GM19395 (cell line): ENCODE measurements at regions not wholly inside any gene's neighbourhood (a gene's known extent, or its start where the extent isn't known, plus 50 kb on each side); places are given as distances from the start of the nearest gene placed in this dataset.

ENCODE experiments used
- ATAC-seq: cut with Tn5 transposase; IDR thresholded peaks from one replicate; pipeline ENCODE4 v1.9.1; 2021; ENCODE audit warnings: mild to moderate bottlenecking, moderate library complexity; ENCODE audit not compliant: unreplicated experiment

GRCh38 chr6:22621701-22622100 lies 52.3 kb downstream of the HDGFL1 start:
- ATAC-seq, result no peak

DNA sequence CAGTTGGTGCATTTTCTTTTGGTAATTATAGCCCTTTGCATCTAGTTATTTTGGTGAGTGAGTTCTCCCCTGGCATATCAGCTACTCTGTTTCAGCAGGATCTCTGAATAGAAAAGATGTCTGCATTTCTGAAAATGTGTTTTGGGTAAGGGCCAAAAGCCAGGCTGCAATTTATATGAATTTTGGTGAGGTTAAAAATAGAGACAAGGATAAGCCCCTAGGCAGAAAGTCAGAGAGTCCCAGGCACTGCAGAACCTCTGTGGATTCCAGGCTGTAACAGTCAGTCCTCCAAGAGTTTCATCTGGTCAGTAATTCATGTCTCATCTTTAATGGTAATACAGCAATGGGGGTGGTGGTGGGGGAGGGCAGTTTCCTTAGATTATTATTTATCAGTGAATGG lies 53.0 kb downstream of the HDGFL1 start:
- no peak for ATAC-seq

DNA sequence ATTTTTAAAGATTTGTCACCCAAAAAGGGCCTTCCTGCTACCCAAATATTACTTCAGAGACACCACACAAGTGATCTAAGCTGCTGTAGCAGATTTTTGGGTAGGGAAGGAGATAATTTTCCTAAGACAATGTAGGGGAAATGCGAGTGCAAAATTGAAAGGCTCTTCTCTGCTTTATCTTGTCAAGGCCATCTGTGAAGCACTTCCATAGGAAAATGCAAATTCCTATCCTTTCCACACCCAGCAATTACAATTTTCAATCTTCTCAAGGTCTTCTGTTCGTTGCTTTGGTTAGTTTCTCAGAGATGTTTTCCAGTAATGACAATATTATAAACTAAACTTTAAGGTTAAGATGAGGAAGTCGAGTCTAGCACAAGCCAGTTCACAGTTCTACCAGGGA lies 53.4 kb downstream of the HDGFL1 start:
- no peak for ATAC-seq

DNA sequence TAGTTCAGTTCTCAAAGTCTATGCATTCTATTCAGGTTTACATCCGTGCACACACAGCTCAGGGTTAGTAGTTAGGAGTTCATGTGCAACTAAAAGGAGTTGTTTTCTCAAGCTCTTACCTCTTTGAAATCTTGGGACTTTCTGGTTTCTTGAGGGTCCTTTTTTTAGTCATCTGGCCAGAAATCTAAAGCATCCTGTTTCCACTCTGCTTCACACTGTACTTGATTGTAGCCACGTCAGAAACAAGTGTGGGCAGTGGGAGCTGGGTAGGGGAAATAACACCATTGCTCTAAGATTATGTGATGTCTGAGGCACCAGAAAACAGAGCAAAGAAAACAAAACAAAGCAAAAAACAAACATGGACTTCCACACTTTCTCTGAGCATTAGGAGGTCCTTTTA lies 58.3 kb downstream of the HDGFL1 start:
- no peak for ATAC-seq

DNA sequence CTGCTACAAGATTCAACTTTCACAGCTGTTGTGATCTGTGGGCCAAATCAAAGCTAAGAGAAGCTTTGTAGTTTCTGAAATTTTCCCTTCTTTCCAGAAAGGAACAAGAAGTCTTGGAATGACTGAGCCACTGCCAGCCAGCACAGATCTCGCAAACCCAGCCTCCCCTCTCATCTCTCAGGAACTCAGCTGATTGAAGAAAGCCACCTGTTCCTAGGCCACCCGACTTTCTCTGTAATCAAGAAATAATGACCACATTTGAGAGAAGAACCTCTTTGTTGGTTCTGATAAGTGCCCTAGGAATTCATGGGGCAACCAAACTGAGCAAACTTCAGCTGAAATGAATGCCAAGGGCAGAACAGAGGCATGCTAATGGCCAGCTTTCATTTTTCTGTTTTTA lies 61.7 kb downstream of the HDGFL1 start:
- no peak for ATAC-seq

GRCh38 chr6:22632581-22633145 lies 63.3 kb downstream of the HDGFL1 start:
- ATAC-seq, result no peak

GRCh38 chr6:22636452-22636851 lies 67.1 kb downstream of the HDGFL1 start:
- ATAC-seq, result no peak

- ATAC-seq, result no peak
Observed at GRCh38 chr6:22637782-22638181, 68.4 kb downstream of the HDGFL1 start.

GRCh38 chr6:22638320-22638719 lies 69.0 kb downstream of the HDGFL1 start:
- no peak for ATAC-seq

GRCh38 chr6:22642254-22642653 lies 72.9 kb downstream of the HDGFL1 start:
- no peak for ATAC-seq

GRCh38 chr6:22643780-22644179 lies 74.4 kb downstream of the HDGFL1 start:
- no peak for ATAC-seq

DNA sequence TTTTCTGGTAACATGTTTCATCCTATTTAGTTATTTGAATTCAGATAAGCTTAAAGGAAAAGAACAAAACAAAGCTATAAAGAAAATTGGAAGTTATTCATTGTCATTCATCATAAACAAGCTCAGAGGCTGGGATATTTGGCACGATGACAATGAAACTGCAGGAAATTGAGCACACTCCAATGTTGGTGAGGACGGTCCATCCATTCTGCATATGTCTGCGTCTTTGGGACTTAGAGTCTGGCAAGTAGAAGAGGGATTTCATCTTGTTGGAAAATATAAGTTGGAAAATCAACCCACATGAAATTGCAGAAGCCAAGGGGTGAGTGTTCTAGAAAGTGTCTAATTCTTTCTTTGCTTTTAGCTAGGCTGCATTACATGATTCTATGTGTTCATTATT lies 78.4 kb downstream of the HDGFL1 start:
- ATAC-seq, result no peak

- ATAC-seq, result no peak
Observed at GRCh38 chr6:22651731-22652130, 82.4 kb downstream of the HDGFL1 start.

DNA sequence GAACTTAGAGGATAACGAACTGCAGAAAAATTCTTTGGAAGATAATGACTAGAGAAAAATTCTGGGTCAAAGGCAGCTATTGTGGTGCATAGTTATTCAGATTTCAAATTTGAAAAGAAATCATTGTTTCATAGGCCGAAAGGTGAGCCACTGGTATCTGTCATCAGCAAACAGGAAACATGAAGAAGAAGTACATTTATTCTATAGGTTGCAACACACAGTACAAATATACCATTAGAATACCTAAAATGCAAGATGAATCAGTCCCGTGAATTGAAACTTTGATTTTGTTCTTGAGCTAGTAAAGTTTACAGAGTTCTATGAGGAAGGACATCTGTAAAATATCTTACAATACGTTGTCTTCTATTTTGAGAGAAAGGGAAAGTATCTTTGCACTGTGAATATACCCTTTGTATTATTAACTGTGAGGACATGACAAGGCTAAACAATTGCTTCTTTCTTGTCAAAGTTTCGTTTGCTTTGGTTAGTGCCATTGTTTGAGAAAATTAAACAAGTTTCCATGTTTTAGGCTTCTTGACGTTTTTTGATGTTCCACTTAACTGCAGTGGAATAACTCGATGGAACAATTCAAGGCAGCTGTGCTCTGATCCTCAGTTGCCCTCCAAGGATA lies 84.7 kb downstream of the HDGFL1 start:
- ATAC-seq, result no peak

DNA sequence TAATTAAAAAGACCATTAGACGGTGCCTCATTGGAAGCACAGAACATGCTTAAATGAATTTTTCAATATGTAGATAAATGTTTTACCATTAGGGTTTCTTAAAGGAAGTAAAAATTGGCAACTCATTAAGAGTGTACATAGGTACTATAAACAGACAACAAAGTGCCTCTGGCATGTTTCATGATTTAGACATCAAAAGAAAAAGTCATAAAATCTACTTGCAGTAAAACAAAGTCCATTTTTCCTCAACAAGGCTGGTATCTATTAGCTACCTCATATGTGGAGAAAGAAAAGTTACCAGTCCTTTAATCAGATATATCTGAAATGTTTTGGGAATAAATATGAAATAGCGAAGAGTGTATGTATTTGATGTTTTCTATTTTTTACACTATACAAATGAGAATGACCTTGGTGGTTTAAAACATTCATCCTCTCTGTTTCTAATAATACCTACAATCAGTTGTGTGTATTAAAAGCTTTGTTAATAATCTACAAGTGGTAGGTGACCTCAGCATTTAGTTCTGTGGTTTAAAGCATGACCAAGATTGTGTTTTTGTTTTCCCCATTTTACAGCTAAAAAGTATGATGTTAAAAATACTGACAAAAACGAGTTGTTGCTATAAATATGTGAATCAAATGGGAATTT lies 87.5 kb downstream of the HDGFL1 start:
- ATAC-seq, result peak; percentile 87

DNA sequence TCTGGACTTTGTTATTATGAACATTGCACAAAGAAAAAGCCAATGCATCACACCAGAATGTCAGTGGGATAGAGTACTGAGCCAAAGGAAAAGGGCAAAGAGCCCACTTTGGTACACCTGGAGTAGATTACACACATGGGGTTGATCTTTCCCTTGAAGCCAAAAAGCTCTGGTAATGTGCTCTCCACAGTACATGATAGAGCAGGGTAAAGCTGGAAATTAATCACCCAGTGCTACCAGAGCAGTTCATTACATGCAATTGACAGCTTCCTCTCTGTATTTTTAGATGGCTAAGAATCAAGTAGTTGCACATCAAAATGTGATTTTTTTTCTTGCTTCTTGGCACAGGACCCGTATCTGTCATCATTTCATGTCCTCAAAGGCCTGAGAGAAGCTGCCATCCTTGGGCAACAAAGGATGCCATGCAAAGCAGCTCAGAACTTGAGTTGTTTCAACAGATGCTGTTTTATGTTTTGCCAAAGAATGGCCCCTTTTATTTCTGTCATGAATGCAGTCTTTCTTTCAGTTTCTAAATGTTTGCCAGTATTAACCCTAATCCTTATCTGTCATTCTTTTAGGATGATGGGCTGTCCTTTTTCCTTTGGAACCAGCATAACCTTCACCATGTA lies 88.1 kb downstream of the HDGFL1 start:
- ATAC-seq, result peak; percentile 50

DNA sequence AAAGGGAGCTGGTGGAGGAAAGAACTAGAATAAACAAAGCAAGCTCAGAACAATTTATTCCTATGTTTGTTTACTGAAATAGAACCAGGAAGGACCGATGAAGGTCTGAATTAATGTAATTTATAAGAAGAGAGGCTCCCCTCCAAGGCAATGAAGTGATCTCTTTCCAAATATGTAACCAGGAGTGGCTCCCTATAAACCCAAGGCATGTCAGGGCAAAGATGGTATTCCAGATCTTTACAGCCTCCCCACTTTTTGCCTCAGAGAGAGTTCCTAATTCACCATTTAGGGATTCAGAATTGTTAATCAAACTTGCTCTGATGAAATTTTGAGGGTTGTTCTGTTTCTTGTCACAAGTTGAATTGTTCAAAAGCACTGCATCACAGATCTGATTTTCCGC lies 88.8 kb downstream of the HDGFL1 start:
- ATAC-seq, result no peak

DNA sequence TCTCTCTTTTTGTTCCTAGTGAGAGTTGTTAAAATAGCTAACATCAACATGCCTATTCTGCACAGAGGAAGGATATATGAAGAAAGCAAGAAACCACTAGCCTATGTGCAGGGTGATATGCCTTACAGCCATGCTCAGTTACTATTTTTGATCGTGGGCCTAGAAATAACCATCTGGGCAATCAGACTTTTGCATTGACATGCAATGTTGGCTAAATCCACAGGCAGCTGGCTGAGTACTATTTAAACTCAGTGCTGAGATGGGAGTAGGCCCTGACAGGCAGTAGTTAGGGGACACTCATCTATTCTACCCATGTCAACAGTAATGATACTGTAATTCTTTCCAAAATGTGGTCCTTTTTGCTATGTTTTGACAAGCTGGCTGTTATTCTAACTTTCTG lies 89.6 kb downstream of the HDGFL1 start:
- no peak for ATAC-seq

DNA sequence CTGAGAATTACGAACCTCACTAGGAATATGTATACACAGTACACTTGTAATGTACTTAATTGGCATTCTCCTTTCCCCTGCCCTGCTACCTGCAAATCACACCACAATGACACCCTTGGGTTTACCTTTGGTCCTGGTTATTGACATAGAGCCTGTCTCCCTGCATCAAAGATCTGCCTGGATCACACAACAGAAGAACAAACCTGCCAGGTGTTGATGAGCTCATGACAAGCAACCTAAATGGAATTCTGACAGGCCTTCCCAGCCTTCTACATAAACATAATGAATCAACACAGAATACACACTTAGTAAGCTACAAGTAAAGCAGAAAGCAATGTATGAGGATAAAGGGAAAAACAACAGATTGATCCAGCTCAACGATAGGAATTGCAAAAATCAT lies 95.6 kb downstream of the HDGFL1 start:
- no peak for ATAC-seq

DNA sequence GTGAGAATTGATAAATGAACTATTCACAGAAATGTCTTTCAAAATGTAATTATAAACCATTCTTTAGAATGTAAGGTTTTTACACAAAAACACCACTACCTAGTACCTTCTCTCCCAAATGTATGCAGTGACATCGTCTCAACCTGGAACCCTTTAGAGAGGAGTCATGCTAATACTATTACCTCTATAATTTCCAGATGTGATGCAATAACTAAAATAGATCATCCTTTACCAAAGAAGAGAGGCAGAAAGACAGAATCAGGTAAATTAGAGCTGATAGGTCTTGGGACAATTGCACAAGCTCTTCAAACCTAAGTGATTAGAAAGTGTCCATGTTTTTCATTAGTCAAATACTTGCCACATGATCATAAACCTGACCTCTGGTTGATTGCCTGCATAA lies 96.7 kb downstream of the HDGFL1 start:
- no peak for ATAC-seq

- ATAC-seq, result no peak
Observed at GRCh38 chr6:22666586-22666985, 97.2 kb downstream of the HDGFL1 start.

GRCh38 chr6:22667855-22668254 lies 98.5 kb downstream of the HDGFL1 start:
- ATAC-seq, result no peak
